Inferior parietal cortex (tissue), 1 donor: ENCODE measurements at regions not wholly inside any gene's neighbourhood (a gene's known extent, or its start where the extent isn't known, plus 50 kb on each side); places are given as distances from the start of the nearest gene placed in this dataset.
"Not testable (repeated sequence)": the region's sequence is repeated elsewhere in the genome, so short reads cannot be mapped to it uniquely, and the experiment has no call there.

Experiments
- DNase-seq: peaks from one replicate; pipeline ENCODE4 v3.0.0-alpha.2; 2016; ENCODE audit errors: extremely low spot score

GRCh38 chr6:68575765-68576439 lies 59.2 kb upstream of the ADGRB3 start:
- peak; percentile 44 for DNase-seq

GRCh38 chr6:68572975-68573374 lies 62.1 kb upstream of the ADGRB3 start:
- no peak for DNase-seq

- DNase-seq: no peak
Measured at GRCh38 chr6:68572525-68572924, 62.6 kb upstream of the ADGRB3 start.

GRCh38 chr6:68559716-68560115 lies 75.4 kb upstream of the ADGRB3 start:
- DNase-seq: peak; percentile 36

GRCh38 chr6:68559070-68559469 lies 76.0 kb upstream of the ADGRB3 start:
- peak; percentile 61 for DNase-seq

- no peak for DNase-seq
Measured at GRCh38 chr6:68546620-68547019, 88.5 kb upstream of the ADGRB3 start.

GRCh38 chr6:68544450-68544849 lies 90.6 kb upstream of the ADGRB3 start:
- DNase-seq: no peak

- DNase-seq: no peak
Measured at GRCh38 chr6:68533339-68533795, 101.7 kb upstream of the ADGRB3 start.

- DNase-seq: no peak
Measured at GRCh38 chr6:68527691-68528090, 107.4 kb upstream of the ADGRB3 start.

- DNase-seq: no peak
Measured at GRCh38 chr6:68506911-68507310, 128.2 kb upstream of the ADGRB3 start.

GRCh38 chr6:68502946-68503345 lies 132.1 kb upstream of the ADGRB3 start:
- DNase-seq: no peak

- no peak for DNase-seq
Measured at GRCh38 chr6:68497927-68498326, 137.2 kb upstream of the ADGRB3 start.

GRCh38 chr6:68494880-68495279 lies 140.2 kb upstream of the ADGRB3 start:
- not testable (repeated sequence) for DNase-seq

GRCh38 chr6:68476611-68477010 lies 158.5 kb upstream of the ADGRB3 start:
- DNase-seq: peak; percentile 6

- no peak for DNase-seq
Measured at GRCh38 chr6:68473433-68474210, 161.5 kb upstream of the ADGRB3 start.

GRCh38 chr6:68468244-68468884 lies 166.7 kb upstream of the ADGRB3 start:
- no peak for DNase-seq

- no peak for DNase-seq
Measured at GRCh38 chr6:68458447-68458846, 176.6 kb upstream of the ADGRB3 start.

GRCh38 chr6:68447112-68447511 lies 188.0 kb upstream of the ADGRB3 start:
- DNase-seq: no peak

GRCh38 chr6:68445926-68446325 lies 189.2 kb upstream of the ADGRB3 start:
- DNase-seq: no peak

GRCh38 chr6:68443704-68444103 lies 191.4 kb upstream of the ADGRB3 start:
- no peak for DNase-seq

GRCh38 chr6:68427630-68428029 lies 207.5 kb upstream of the ADGRB3 start:
- no peak for DNase-seq

- no peak for DNase-seq
Measured at GRCh38 chr6:68410021-68410420, 225.1 kb upstream of the ADGRB3 start.

GRCh38 chr6:68400396-68400795 lies 234.7 kb upstream of the ADGRB3 start:
- no peak for DNase-seq
